Muscle of back (tissue), 3 donors: ENCODE measurements at regions not wholly inside any gene's neighbourhood (a gene's known extent, or its start where the extent isn't known, plus 50 kb on each side); places are given as distances from the start of the nearest gene placed in this dataset.

Source experiments
- DNase-seq, 3 donors: peaks; one replicate each; pipeline versions ENCODE4 v3.0.0 to v3.0.0-alpha.2; 2013

DNA sequence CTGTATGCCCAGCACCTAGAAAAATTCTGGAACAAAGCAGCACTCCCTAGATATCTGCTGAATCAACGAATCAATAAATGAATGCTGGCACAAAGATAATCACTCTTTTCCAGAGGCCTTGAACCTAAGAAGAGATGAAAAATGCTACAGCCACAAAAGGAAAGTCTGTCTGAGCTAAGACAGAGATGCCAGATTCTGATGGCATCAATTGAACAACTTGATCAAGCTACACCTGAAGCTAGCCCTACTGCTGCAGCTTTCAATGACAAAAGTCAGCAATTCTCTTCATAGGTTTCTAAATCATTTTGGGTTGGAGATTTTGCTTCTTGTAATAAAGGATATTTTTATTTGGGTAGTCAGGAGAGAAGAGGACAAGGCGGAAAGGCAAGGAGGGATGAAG lies 305.0 kb upstream of the SULF2 start:
- no peak for DNase-seq

DNA sequence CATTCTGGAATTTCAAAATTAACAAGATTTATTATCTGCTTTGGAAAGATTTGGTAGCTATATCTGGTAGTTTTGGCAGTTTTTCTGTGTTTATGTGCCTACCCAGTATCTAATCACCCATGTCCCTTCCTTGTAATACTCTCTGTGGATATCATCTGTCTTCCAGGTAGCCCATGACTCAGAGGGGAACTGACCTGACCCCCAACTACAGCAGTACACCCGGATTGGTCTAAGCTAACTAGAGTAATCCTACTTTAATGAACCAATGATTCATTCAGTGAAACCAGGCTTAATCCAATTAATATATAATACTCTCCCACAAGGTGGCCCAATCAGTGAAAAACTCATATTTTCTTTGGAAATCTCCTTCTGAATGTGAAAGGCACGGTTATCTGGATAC lies 295.3 kb upstream of the SULF2 start:
- no peak for DNase-seq

DNA sequence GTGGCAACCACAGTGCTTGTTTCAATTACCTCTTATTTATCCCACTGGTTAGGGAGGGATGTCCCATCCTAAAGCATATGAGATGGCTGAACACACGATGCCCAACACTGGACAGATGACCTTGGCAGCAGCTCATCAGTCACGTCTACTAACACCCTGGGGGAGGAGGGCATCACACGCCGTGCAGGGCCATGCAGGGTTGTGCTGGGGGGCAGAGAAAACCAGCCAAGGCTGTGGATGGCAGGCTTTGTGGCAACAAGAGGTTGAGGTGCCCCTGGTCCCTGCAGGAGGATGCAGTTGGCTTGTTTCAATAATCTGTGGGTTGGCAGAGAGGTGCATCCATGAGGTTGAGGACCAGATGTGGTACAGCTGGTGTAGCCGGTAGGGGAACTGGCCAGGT lies 293.7 kb upstream of the SULF2 start:
- no peak for DNase-seq

DNA sequence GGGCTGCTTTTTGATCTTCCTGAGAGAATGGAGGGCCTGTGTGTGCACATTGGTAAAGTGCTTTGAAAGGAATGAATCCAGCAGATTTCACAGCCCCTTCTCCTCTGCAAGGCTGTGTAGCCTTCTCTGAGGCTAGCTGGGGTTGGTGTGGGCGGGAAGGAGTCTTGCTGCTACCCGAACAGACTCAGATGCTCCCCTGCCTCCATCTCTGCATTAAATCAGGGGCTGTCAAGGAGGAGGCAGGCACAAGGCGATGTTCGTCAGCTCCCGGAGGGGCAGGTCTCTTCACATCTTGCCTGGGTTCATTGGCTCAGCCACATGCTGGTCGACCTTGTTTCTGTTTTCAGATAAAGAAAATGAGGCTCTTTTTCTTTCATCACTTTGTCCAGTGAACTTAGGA lies 291.5 kb upstream of the SULF2 start:
- DNase-seq = no peak

DNA sequence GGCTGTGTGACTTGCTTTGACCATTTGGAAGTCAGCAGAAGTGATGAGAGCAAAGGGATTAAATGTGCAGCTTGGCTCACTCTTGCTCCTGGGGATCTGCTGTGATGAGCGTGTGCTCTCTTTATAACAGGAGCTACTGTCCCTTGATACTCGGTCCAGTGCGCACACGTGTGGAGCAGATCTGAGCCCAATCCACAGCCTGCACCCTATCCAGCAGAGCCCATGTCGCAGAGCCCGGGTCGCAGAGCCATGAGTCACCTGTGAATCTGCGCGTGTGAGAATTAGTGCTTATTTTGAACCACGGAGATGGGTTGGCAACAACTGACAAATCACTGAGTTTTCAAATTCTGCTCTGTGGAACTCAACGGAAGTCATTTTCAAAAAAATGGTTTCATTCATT lies 291.0 kb upstream of the SULF2 start:
- no peak for DNase-seq

DNA sequence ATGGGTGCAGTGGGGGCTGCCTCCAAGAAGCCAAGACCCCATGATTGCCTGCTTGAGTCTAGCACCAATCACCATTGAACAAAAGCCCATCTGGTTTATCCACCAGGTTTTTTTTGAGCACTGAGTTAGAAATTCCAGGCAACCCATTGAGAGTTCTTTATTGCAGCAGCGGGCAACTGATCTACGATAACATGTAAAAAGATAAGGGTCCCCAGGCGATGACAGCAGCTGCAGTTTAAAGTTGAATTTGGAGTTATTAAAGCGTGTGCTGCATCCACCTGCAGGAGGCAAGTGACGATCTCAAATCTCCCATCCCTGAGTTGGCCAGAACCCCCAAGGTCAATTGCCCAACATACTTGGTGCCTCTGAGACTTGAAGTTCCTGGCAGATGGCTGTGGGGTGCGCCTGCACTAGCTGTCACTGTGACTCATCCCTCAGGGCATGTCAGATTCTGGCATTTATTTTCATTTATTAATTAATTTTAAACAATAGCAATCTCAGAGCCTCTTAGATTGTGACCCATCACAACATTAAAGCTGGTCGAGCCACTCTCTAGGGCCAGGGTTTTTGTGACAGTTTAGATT lies 290.4 kb upstream of the SULF2 start:
- DNase-seq = no peak

DNA sequence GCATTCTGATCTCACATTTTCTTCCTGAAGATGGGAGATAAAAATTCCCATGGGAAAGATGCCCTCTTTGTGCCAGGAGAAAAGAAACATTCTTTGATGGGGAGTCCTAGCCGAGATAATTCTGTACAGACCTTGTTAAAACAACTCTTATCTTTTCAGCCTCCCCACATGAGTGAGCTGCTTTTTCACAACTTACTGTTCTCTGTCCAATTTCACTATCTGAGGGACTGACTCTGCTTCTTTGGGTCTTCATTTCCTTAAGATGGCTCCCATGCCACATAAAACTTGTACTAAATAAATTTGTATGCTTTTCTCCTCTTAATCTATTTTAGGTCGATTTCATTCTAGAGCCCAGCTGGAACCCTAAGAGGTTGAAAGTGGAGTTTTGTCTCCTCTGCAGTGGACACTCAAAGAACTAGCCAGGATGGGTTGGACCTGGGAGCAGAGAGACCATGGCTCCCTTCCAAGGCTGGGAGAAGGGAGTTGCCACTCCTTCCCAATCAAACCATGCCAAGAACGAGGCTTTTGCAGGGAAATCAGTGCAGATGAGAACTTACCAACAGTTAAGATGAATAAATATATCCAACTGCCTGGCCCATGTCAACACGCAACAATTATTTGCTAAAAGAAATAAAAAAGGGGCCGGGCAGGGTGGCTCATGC lies 285.8 kb upstream of the SULF2 start:
- DNase-seq = no peak

DNA sequence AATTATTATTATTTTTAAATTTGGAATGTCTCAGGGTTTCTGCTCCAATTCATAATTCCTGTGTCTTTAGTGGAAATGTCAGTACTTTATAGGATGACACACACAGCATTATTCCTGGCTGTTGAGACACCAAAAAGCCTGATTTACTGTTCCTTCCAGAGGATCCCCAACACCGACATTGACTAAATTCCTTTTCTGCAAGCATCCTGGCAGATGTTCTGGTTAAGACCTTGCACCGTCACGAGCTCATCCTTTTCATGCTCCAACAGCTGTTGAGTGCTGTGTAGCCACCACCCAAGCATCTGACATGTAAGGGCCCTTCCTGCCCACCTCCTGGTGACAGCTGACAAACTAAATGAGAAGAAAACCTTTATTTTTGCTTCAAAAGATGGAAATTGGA lies 284.3 kb upstream of the SULF2 start:
- DNase-seq = no peak

DNA sequence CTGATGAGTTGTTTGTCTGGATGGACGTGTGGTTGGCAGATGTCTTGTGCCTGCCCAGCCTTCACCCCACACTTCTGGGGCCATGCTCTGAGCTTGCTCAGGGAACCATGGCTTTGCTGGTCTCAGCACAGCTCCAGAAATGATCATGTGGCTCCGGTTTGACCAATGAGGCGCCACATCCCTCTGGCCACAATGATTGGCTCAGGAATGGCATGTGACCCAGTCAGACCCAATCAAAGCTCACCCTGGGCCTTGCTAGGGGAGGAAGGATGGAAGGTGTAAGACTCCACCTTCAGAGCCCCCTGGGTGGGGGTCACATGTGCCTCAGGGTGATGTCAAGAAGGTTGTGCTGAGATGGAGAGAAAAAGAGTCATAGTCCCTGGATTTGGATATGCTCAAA lies 281.6 kb upstream of the SULF2 start:
- DNase-seq = no peak

DNA sequence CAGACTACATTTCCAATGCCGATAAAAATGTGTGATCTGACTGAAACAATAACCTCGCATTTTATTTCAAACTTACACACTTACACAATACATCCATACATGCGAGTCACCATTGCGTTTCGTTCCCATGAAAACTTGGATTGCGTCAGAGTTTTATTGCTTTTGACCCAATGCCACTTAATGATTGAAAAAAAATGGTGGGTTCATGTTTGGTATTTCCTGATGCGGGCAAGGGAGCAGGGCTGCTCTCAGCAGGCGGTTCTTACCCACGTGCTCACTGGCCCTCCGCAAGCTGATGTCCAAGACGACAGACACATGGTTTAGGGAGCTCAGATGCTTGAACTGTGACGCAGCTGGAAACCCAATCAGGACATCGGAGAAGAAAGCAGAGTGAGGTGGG lies 281.0 kb upstream of the SULF2 start:
- peak in 1 of 3 donors; percentile 68 for DNase-seq

DNA sequence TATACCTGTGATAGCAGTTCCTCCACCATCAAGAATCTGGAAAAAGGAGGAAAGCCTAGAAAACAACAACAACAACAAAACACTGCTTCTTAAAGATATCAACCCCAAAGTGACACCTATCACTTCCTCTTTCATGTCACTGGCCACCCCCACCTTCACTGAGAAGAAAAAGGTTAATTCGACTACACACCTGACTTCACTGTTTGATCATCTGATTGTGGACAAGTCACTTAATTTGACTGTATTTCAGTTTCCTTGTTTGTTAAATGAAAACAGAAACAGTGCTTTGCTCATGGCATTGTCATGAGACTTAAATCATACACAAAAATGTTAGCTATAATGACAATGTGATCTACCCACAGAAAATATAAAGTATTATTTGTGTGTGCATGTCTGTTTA lies 280.6 kb upstream of the SULF2 start:
- no peak for DNase-seq

DNA sequence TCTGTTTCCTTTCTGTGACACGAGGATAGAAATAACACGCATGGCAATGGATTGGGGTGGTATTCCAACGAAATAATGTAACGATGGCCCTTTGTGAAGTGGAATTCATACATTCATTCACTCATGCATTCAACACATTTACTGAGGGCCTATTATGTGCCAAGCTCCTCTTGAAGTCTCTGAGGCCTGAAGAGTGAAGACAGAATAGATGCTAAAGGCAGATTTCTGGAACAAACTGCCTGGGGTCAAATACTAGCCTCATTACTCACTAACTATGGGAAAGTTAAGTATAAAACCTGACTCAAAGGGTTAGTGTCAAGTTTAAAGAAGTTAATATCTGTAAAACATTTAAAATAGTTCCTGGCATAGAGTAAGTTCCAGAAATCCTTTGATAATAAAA lies 279.6 kb upstream of the SULF2 start:
- no peak for DNase-seq

DNA sequence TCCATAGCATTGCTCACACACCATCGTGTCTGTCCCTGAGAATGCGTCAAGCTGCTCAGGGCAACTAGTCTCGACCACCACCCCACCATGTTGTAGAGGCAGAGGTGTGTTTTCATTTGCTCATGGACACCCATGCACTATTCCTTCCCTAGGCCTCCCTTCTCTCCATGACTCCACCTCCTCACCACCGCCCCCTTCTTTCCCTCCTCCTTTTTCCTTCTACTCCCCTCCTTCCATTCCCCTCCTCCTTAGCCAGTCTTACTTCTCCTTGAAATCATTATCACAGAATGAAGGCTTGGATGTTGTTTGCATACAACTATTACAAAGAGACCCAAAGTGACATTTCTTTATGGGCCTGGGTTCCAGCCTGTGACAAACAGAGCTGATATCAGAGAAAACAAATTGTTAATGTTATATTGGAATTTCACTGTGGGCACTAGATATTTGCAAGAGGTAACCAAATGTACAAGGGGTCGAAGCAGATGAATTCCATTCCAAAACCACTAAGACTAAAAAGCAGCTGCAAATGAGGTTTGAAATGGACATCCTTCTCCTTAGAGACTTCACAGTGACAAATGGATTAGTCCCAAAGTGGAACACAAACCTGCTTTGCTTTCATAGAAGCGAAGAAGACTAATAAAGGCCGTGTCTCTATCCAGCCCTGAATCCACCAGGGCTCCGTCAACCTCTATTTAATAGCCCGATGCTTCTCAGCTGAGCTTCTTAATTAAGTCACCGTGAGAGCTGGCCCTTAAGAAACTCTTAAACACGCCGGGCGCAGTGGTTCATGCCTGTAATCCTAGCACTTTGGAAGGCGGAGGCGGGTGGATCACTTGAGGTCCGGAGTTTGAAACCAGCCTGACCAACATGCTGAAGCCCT lies 275.8 kb upstream of the SULF2 start:
- no peak for DNase-seq

DNA sequence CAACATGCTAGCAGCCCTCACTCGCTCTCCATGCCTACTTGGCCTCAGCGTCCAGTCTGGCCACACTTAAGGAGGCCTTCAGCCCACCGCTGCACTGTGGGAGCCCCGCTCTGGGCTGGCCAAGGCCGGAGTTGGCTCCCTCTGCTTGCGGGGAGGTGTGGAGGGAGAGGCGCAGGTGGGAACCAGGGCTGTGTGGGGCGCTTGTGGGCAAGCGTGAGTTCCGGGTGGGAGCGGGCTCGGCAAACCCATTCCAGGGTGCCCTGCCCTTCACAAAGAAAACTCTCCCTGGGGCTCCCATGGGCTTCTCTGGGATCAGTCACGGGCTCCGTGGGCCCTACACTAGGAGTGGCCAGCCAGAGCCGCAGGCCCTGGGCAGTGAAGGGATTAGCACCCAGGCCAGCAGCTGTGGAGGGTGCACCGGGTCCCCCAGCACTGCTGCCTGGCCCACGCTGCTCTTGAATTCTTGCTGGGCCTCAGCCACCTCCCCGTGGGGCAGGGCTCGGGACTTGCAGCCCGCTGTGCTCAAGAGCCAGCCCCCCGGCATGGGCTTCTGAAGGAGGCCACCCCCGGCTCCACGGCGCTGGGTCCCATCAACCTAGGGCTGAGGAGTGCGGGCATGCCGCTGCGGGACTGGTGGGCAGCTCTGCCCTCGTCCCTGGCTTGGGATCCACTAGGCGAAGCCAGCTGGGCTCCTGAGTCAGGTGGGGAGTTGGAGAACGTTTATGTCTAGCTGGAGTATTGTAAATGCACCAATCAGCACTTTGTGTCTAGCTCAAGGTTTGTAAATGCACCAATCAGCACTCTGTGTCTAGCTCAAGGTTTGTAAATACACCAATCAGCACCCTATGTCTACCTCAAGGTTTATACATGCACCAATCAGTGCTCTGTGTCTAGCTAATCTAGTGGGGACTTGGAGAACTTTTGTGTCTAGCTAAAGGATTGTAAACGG lies 273.6 kb upstream of the SULF2 start:
- DNase-seq = no peak

DNA sequence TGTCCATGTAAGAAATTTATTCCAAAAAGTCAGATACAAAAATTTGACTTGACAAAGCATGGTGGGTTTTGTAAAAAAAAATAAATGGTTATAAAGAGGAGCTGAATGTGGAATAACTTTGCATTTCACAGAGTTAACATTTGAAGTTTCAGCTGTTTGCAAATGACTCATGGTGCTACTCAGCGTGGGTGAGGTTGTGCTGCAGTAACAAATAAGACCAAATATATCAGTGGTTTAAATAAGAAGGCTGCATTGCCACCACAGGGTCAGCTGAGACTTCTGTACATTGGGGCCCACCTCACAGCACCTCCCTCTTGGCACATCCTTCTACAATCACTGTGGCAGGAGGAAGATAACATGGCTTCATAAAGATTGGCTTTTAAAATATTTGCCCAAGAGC lies 272.5 kb upstream of the SULF2 start:
- no peak for DNase-seq

DNA sequence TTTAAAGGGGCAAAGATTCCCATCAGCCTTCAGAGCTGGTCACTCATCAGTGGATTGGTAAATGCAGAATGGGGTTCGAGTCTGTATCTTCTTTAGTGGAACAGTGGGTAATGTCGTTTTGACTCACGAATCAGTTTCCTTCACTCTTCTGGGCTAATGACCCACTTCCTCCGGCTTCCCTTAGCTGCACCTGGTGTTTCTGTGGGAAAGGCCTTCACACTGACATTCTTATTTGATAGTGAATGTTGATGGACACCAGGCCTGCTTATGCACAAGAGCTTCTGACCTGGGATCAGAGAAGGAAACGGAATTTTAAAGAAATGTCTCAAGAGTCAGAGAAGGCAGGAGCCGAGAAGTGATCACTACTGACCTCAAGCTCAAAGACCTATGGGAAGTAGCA lies 272.0 kb upstream of the SULF2 start:
- DNase-seq = no peak

DNA sequence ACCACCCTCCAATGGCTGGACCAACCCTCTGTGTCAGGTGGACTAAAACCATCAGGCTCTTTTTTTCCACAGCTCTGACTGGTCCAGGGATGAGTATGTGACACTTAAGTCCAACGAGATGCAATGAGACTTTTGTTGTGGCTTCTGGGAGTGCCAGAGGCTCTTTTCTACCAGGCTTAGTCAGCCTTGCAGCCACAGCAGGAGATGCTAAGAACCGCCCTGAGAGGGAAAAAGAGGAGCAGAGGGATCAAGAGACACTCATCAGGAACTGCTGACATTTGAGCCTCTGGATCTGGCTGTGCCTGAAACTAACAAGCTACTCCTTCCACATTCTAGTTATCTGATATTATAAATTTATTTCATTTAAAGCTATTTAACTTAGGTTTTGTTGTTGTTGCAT lies 270.9 kb upstream of the SULF2 start:
- DNase-seq = no peak

DNA sequence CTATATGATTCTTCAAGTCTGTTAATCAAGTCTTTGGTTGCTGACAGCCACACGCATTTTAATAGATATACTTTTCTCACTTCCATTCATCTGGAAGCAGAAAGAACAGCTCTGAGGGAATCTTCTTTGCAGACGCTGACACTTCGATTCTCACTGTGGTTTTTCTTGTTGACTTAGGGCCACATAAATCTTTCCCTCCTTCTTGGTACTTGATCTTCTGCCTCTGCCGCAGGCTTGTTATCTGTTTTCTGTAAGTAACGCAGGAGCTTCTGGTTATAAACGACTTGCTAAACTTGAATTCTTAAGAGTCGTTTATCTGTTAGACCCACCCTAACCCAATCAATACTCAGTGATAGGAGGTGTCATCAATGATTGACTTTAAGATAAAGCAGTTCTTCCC lies 268.8 kb upstream of the SULF2 start:
- DNase-seq = no peak

DNA sequence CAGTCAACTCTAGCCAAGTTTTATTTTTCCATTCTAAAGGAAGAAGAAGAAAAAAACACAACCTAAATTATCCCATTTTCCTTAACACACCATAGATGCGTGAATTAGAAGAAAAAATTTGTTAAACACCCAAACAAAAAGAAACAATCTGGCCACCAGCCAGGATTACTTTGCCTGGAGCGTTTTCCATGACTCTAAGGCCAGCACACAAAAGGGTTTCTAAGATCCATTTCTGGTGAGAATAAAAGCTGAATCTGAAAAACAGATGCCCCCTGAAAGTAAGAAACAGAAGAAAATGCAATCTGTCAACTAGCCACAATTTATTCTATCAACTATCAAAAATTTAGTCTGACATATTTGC lies 267.2 kb upstream of the SULF2 start:
- peak in 2 of 3 donors; percentile 55 to 68 for DNase-seq

DNA sequence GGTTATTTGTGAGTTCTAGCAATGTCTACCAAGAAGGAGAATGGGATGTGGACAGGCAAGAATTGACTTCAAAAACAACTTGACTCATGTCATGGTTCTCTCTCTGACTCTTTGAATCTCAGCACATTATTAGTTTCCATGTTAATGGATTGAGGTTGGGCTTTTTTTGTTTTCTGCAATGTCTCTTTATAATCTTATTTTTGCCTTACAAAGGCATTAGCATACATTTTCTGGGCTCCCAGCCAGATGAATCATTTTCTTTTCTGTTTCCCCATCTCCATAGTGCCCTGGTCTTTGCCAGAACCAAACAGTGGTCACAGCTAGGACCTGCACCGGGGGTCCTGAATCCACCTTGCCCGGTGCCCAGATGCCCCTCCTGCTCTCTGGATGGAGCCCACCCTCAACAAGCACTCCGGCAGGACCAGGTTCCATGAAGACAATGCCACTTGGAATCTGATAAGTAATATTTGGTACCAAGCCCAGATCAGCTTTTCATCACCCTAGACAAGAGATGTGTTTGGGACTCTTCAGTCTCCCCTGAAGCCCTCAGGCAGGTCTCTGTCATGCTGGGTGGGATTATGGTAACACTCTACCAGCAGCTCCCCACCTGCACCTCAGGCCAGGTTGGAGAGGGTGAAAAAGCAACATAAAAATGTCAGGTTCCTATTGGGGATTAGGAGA lies 266.7 kb upstream of the SULF2 start:
- DNase-seq = peak; percentile 80 to 90 (median 90)

DNA sequence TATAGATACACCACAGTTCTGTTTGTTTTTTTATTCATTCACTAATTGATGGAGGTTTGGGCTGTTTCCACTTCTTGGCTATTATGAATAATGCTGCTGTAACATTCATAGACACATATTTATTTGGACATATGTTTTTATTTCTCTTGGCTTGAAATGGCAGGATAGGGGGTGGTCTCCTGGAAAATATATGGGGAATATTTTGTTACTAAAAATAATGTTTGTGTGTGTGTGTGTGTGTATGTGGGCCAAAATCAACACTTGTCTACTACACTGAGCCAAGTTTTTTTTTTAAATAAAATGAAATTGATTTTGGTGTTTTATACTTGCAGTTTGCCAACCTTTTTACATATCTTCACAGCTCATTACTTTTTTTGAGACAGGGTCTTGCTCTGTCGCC lies 264.4 kb upstream of the SULF2 start:
- peak in 1 of 3 donors; percentile 48 for DNase-seq

DNA sequence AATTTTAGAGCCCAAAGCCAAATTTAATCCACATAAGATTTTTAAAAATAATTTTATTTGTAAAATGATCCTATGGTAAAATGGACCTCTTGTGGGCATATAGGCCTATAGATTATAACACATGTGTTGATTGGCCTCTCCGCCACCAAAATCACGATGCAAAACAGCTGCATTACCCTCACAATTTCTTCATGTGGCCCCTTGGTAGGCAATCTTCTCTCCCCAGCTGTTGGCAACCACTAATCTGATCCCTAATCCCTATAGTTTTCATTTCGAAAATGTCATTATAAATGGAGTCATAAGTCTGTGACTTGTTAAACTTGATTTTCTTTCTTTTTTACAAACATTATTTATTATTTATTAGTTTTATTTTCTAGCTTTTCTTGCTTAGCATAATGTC lies 263.9 kb upstream of the SULF2 start:
- no peak for DNase-seq
